ENCODE measurements at regions not wholly inside any gene's neighbourhood (a gene's known extent, or its start where the extent isn't known, plus 50 kb on each side); places are given as distances from the start of the nearest gene placed in this dataset.
"Not testable (repeated sequence)": the region's sequence is repeated elsewhere in the genome, so short reads cannot be mapped to it uniquely, and the experiment has no call there.

- TF ChIP-seq IRF5 (IDR thresholded peaks at IDR 0.05; ENCODE audit: borderline replicate concordance) (no peak), E2F4 (IDR thresholded peaks at IDR 0.05; ENCODE audit: low read depth, low read length) (no peak), SMAD5 (IDR thresholded peaks at IDR 0.05; ENCODE audit: low read depth) (no peak), REST (IDR thresholded peaks at IDR 0.05; ENCODE audit: low read depth, low read length) (no peak)
These were observed 366.8 kb upstream of the DPYD start (continued) for GRCh38 chr1:98287626-98288025.

GRCh38 chr1:98286656-98287055 is 365.8 kb upstream of the DPYD start:
- no peaks in the 10 kb centered on the region for H3K27me3 ChIP-seq (replicated peaks in 1 of 2; ENCODE audit: control insufficient read depth in 2 of 2, insufficient read depth in 2 of 2, low read length in 1 of 2)
- CTCF ChIA-PET: no interaction called here

GRCh38 chr1:98285286-98285685 is 364.5 kb upstream of the DPYD start:
- H3K9ac ChIP-seq (ENCODE audit: control insufficient read depth, insufficient read depth, low read length); ATAC-seq; DNase-seq (ENCODE audit: low read depth, low spot score); in situ Hi-C loops (cut with MboI); SMC1A ChIA-PET (ENCODE audit: uncharacterized antibody, unreplicated experiment); RAD21 ChIA-PET (ENCODE audit: unreplicated experiment); H4K20me1 ChIP-seq (ENCODE audit: control insufficient read depth, insufficient read depth); H3K4me1 ChIP-seq (ENCODE audit: control insufficient read depth, insufficient read depth, low read length); intact Hi-C loops (cut with micrococcal nuclease; ENCODE audit: unreplicated experiment); H3K27ac ChIP-seq (ENCODE audit: control insufficient read depth, insufficient read depth); H3K9me3 ChIP-seq (replicated peaks; ENCODE audit: control insufficient read depth, insufficient read depth, low read length); H2AFZ ChIP-seq (ENCODE audit: control insufficient read depth, low read depth, low read length); BruUV-seq (replicated peaks); H3K79me2 ChIP-seq (ENCODE audit: control insufficient read depth, insufficient read depth, low read length); H3K4me2 ChIP-seq (ENCODE audit: control insufficient read depth, insufficient read depth); FAIRE-seq; POLR2A ChIA-PET; H3K36me3 ChIP-seq (ENCODE audit: control insufficient read depth in 2 of 2, insufficient read depth in 2 of 2, low read length in 1 of 2); H3K27me3 ChIP-seq (replicated peaks in 1 of 2; ENCODE audit: control insufficient read depth in 2 of 2, insufficient read depth in 2 of 2, low read length in 1 of 2); CTCF ChIA-PET; H3K4me3 ChIP-seq: not testable (repeated sequence)
- 0% methylated on average over 2 of the region's 2 CpGs for WGBS (ENCODE audit: insufficient coverage, insufficient replicate concordance, low lambda C conversion rate, missing lambda C conversion rate)

More at GRCh38 chr1:98286656-98287055, 365.8 kb upstream of the DPYD start:
- 0% methylated on average over 1 of the region's 1 CpG for WGBS (ENCODE audit: insufficient coverage, insufficient replicate concordance, low lambda C conversion rate, missing lambda C conversion rate)
- FAIRE-seq: no peak
- no peak overlapping the region for H3K4me2 ChIP-seq (ENCODE audit: control insufficient read depth, insufficient read depth)
- no TSS peak for BruUV-seq (replicated peaks)
- SMC1A ChIA-PET (ENCODE audit: uncharacterized antibody, unreplicated experiment): no interaction called here
- no peak for DNase-seq (ENCODE audit: low read depth, low spot score)
- H3K36me3 ChIP-seq (ENCODE audit: control insufficient read depth in 2 of 2, insufficient read depth in 2 of 2, low read length in 1 of 2): no peaks in the 10 kb centered on the region
- no peak overlapping the region for H2AFZ ChIP-seq (ENCODE audit: control insufficient read depth, low read depth, low read length)
- RAD21 ChIA-PET (ENCODE audit: unreplicated experiment): no interaction called here
- no peak overlapping the region for H3K4me3 ChIP-seq
- no peaks in the 10 kb centered on the region for H3K4me1 ChIP-seq (ENCODE audit: control insufficient read depth, insufficient read depth, low read length)
- H3K27ac ChIP-seq (ENCODE audit: control insufficient read depth, insufficient read depth): no peak overlapping the region
- no peaks in the 10 kb centered on the region for H3K79me2 ChIP-seq (ENCODE audit: control insufficient read depth, insufficient read depth, low read length)
- intact Hi-C loops (cut with micrococcal nuclease; ENCODE audit: unreplicated experiment): no loop called here
- H3K9ac ChIP-seq (ENCODE audit: control insufficient read depth, insufficient read depth, low read length): no peak overlapping the region
- TF ChIP-seq NKRF (conservative IDR thresholded peaks at IDR 0.05): no peak
- TF ChIP-seq NFYB (IDR thresholded peaks at IDR 0.05; ENCODE audit: insufficient read depth, low read depth, low read length): no peak
- in situ Hi-C loops (cut with MboI): no loop called here
- ATAC-seq: peak; percentile 22; the same call in 1 of the 3 replicates
- no peaks in the 10 kb centered on the region for H3K9me3 ChIP-seq (replicated peaks; ENCODE audit: control insufficient read depth, insufficient read depth, low read length)
- no peaks in the 10 kb centered on the region for H4K20me1 ChIP-seq (ENCODE audit: control insufficient read depth, insufficient read depth)
- POLR2A ChIA-PET: no interaction called here

Data from GM12878 (cell line).